NCI-H2081 (cell line): ENCODE measurements at regions not wholly inside any gene's neighbourhood (a gene's known extent, or its start where the extent isn't known, plus 50 kb on each side); places are given as distances from the start of the nearest gene placed in this dataset.

Source experiments
- DNase-seq, 2 experiments: peaks; one replicate each; lab custom pipeline; 2025; lab: John Stamatoyannopoulos, UW

GRCh38 chr1:244346972-244347618 is 104.6 kb downstream of the ADSS2 start:
- no peak for DNase-seq

GRCh38 chr1:244347942-244348341 is 103.8 kb downstream of the ADSS2 start:
- peak; percentile 30 to 72 for DNase-seq

DNA sequence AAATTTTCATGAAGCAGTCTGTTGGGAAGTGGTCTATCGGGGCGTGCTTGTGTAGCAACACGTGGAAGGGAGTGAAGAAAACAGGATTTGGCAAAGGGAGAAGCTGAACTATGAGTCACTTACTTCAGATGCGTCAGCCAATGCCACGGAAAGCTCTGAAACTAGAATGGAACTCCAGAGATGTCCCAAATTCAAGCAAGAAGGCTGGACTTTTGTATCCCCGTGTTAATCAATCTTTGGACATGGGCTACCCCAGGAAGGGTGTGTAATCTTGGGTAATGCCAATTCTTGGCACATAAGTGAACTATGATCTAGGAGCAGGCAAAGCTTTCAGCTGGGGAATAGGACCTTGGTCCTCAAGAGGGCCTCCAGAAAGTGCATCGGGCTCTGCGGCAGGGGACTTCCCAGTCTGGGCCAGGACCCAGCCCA is 102.6 kb downstream of the ADSS2 start:
- DNase-seq, result no peak

GRCh38 chr1:244349581-244350001 is 102.1 kb downstream of the ADSS2 start:
- DNase-seq, result no peak

GRCh38 chr1:244350027-244350426 is 101.7 kb downstream of the ADSS2 start:
- DNase-seq, result no peak

DNA sequence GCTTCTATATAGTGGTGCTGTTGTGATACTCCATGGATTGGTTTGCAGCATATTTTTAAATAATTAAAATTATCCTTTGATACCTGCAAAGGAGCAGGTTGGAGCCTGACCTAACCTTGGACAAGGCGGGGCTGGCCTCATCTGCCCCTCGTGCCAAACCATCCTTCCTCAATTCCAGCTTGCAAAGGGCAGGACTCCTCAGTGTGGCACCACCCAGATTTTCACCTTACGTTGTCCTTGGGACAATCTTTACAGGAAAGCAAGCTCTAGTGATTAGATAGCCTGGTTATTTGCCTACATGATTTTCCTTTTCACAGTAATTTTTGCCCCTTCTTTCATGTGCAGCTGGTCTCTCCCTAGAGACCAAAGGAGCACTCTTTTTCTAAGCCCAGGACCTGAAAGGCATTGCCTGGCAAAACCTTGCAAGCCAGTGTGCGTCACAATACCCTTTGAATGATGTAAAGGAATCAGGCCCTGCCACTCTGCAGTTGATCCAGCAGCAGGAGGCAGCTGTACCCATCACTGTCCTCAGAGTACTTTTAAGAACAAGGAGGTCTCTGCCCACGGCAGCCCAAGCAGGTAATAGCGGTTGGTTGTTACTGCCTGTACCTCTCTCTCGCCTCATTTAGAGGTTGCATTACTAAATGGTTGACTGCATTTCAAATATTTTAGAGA is 99.4 kb downstream of the ADSS2 start:
- DNase-seq, result peak; percentile 34 to 35

GRCh38 chr1:244353551-244354091 is 98.1 kb downstream of the ADSS2 start:
- no peak for DNase-seq

DNA sequence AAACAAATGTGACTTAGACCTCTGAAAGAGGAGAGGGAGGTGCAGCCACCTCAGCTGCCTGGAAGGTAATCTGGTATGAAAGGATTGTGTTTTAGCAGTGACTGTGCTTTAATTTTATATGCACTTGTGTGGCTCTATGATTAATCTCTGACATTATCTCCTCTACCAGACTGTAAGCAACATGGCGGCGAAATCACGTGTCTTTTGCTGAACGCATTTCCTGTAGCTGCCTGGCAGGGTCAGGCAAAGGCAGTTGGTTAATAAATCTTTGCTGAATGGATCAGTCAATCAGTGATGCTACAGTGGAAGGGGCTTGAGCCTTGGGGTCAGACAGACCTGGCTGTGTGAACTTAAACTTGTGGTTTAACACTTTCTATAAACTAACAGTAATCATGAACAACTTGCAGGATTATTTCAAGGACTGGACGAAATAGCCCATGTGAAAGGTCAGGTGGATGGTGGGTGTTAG is 96.9 kb downstream of the ADSS2 start:
- no peak for DNase-seq

DNA sequence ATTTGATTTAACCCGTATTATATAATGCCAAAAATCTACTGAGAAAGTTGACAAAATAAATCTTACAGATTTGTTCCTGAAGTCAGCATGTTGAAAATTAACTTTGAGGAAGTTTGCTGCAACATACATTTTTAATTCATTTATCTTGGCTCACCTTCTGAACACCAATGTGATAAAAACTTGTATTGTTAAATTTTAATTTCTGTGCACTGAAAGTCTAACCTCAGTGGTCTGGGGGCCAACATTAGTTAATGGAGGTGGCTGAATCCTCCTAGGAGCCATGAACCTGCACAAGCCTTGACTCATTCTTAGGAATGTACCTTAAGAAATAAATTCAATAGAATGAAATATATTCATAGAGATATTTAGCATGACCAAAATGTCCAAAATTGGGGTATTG is 95.3 kb downstream of the ADSS2 start:
- no peak for DNase-seq
